GM12878 (cell line): ENCODE measurements at regions not wholly inside any gene's neighbourhood (a gene's known extent, or its start where the extent isn't known, plus 50 kb on each side); places are given as distances from the start of the nearest gene placed in this dataset.

ENCODE experiments used
- ATAC-seq: fragments of 200-7000 bp; cut with Tn5 transposase; 3 replicates; pipeline ENCODE4 v1.9.1; 2020; ENCODE audit warnings: mild to moderate bottlenecking, moderate library complexity
- BruUV-seq: library from RNA; stranded (reverse); fragments of 400-500 nt; replicated peaks from 2 replicates; lab custom pipeline; 2021; lab: Mats Ljungman, UMichigan
- CTCF ChIA-PET: fragments of 300-600 bp; sonication (Branson Sonifier 250); formaldehyde crosslinking; extraction: SDS; loops from one replicate; lab custom pipeline; 2021; ENCODE audit warnings: inconsistent platforms; lab: Yijun Ruan, JAX
- POLR2A ChIA-PET: fragments of 350-600 bp; formaldehyde crosslinking; extraction: SDS; loops from one replicate; lab custom pipeline; 2021; ENCODE audit warnings: inconsistent platforms; lab: Charles Lee
- RAD21 ChIA-PET: fragments of 300-600 bp; sonication (Branson Sonifier 250); formaldehyde crosslinking; loops from one replicate; lab custom pipeline; 2023; ENCODE audit warnings: antibody characterized with exemption; ENCODE audit not compliant: unreplicated experiment; lab: Charles Lee
- SMC1A ChIA-PET: fragments of 300-600 bp; sonication (Branson Sonifier 250); formaldehyde crosslinking; loops from one replicate; lab custom pipeline; 2023; ENCODE audit not compliant: unreplicated experiment, uncharacterized antibody; lab: Charles Lee
- DNase-seq: peaks from one replicate; pipeline ENCODE4 v3.0.0-alpha.2; 2011; ENCODE audit warnings: low read depth, low spot score
- FAIRE-seq: peaks from 3 replicates; lab custom pipeline; 2011; peaks lifted over from hg19 to GRCh38; lab: Jason Lieb, UNC
- H2AFZ ChIP-seq: 2 replicates; pipeline ENCODE4 v1.6.0; 2011; ENCODE audit warnings: low read depth, low read length, control low read depth; ENCODE audit not compliant: control insufficient read depth
- H3K27ac ChIP-seq: 2 replicates; pipeline ENCODE4 v1.5.1; 2011; ENCODE audit warnings: control low read depth; ENCODE audit not compliant: control insufficient read depth, insufficient read depth
- H3K27me3 ChIP-seq, 2 experiments: replicated peaks in 1 of 2; 2 replicates each; pipeline versions ENCODE4 v1.6.0 to v1.6.1; 2011; ENCODE audit warnings: low read length in 1 of 2; ENCODE audit not compliant: control insufficient read depth in 2 of 2, insufficient read depth in 2 of 2
- H3K36me3 ChIP-seq, 2 experiments: 2 replicates each; pipeline ENCODE4 v1.5.1; 2011; ENCODE audit warnings: low read length in 1 of 2; ENCODE audit not compliant: control insufficient read depth in 2 of 2, insufficient read depth in 2 of 2
- H3K4me1 ChIP-seq: 2 replicates; pipeline ENCODE4 v1.6.1; 2011; ENCODE audit warnings: mild to moderate bottlenecking, low read length, moderate library complexity, mixed read lengths; ENCODE audit not compliant: control insufficient read depth, insufficient read depth
- H3K4me2 ChIP-seq: 2 replicates; pipeline ENCODE4 v1.6.0; 2011; ENCODE audit warnings: control low read depth; ENCODE audit not compliant: control insufficient read depth, insufficient read depth
- H3K4me3 ChIP-seq: fragments of 200-600 bp; sonication (generic); 2 replicates; pipeline ENCODE4 v1.5.1; 2016
- H3K79me2 ChIP-seq: 2 replicates; pipeline ENCODE4 v1.6.0; 2011; ENCODE audit warnings: low read length; ENCODE audit not compliant: control insufficient read depth, insufficient read depth
- H3K9ac ChIP-seq: 2 replicates; pipeline ENCODE4 v1.8.0; 2011; ENCODE audit warnings: low read length, control low read depth, mixed read lengths; ENCODE audit not compliant: control insufficient read depth, insufficient read depth
- H3K9me3 ChIP-seq: replicated peaks from 3 replicates; pipeline ENCODE4 v1.5.1; 2011; ENCODE audit warnings: mild to moderate bottlenecking, low read length; ENCODE audit not compliant: control insufficient read depth, insufficient read depth
- H4K20me1 ChIP-seq: 2 replicates; pipeline ENCODE4 v1.6.0; 2011; ENCODE audit not compliant: control insufficient read depth, insufficient read depth
- BRCA1 ChIP-seq: IDR thresholded peaks from 2 replicates; pipeline ENCODE4 v1.6.1; 2011; ENCODE audit warnings: low read depth, low read length, improper control_type of control experiment
- CEBPZ ChIP-seq: fragments of 150-350 bp; IDR thresholded peaks from 2 replicates; pipeline ENCODE4 v1.6.1; 2016; ENCODE audit warnings: low read depth, low read length
- KAT2A ChIP-seq: conservative IDR thresholded peaks from 2 replicates; pipeline ENCODE4 v1.6.1; 2011; ENCODE audit warnings: low read depth, low read length; ENCODE audit not compliant: control insufficient read depth
- MTA3 ChIP-seq: IDR thresholded peaks from 2 replicates; pipeline ENCODE4 v1.6.1; 2012; ENCODE audit warnings: low read length, inconsistent platforms, borderline replicate concordance
- REST ChIP-seq: IDR thresholded peaks from 2 replicates; pipeline ENCODE4 v1.6.1; 2012; ENCODE audit warnings: mild to moderate bottlenecking, low read depth, low read length
- SREBF1 ChIP-seq: IDR thresholded peaks from 2 replicates; pipeline ENCODE4 v1.6.1; 2012; ENCODE audit warnings: mild to moderate bottlenecking, low read length
- ZNF274 ChIP-seq: IDR thresholded peaks from one replicate; pipeline ENCODE4 v1.8.0; 2011; ENCODE audit not compliant: insufficient read length, insufficient read depth
- WGBS: methylation state at CpG from one replicate; pipeline ENCODE4 v1.1.6; 2016; ENCODE audit warnings: low lambda C conversion rate; ENCODE audit not compliant: insufficient replicate concordance, insufficient coverage; ENCODE audit errors: missing lambda C conversion rate; 5-methylcytosine and 5-hydroxymethylcytosine counted together
- in situ Hi-C: fragments of 300-500 bp; cut with MboI; formaldehyde crosslinking; loops from 9 replicates; pipeline ENCODE4 v1.14.3; 2018; ENCODE audit warnings: mixed read lengths
- intact Hi-C: fragments of 100-400 bp; cut with micrococcal nuclease; formaldehyde crosslinking; loops from one replicate; pipeline ENCODE4 v1.14.2; 2022; ENCODE audit not compliant: unreplicated experiment
- TF ChIP-seq, protein P1 (sequence below): fragments of 450-650 bp; formaldehyde crosslinking; IDR thresholded peaks from 2 replicates; pipeline ENCODE4 v1.4.0; 2020; ENCODE audit warnings: mild to moderate bottlenecking, moderate library complexity

DNA sequence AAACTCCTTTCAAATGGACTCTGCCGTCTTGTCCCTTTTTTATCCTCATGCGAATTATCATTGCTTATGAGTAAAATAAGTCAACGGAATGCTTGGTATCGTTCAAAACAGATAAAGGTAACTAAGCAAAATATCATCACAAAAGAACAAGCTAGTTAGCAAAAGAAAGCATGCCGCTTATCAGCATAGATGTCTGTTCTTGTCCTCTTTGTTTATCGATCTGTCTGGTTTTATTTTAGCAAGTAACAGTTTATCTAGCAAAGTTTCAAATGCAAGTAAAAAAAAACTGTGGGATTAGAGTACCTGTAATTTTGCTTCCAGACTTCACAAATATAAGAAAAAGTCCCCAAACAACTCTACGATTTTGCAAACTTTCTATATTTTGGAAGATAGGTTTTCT lies 561.5 kb downstream of the USP25 start (continued):
- TF ChIP-seq REST (no peak), CEBPZ (no peak), KAT2A (no peak)

DNA sequence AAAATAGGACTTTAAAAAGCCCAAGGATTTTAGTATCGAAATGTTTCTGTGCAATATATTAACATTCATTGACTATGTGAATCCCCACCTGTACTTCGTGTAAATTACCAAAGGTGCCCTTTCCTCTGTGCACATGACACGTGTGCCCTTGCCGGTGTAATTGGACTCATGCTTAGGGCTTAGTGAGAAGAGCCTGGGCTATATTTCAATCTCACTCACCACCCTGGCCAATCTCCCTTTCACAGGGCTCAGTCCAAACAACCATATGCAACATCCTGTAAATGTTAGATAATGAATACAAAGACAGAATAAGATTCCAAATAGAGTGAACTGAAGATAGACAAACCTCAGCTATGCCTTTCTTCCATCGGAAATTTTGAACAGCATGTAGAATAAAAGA lies 564.3 kb downstream of the USP25 start:
- SMC1A ChIA-PET = no interaction called here
- Histone ChIP-seq H3K9ac (no peak overlapping the region), H3K27ac (no peak overlapping the region), H3K79me2 (no peaks in the 10 kb centered on the region), H3K4me1 (no peaks in the 10 kb centered on the region), H4K20me1 (no peaks in the 10 kb centered on the region), H3K4me2 (no peak overlapping the region), H3K36me3 (no peaks in the 10 kb centered on the region), H3K4me3 (no peak overlapping the region), H2AFZ (no peak overlapping the region), H3K27me3 (no peaks in the 10 kb centered on the region), H3K9me3 (no peaks in the 10 kb centered on the region)
- WGBS = 48% methylated on average over 5 of the region's 5 CpGs
- FAIRE-seq = no peak
- CTCF ChIA-PET = no interaction called here
- intact Hi-C loops = no loop called here
- no peak for DNase-seq
- no TSS peak for BruUV-seq
- in situ Hi-C loops = no loop called here
- ATAC-seq = no peak
- RAD21 ChIA-PET = no interaction called here
- POLR2A ChIA-PET = no interaction called here
- TF ChIP-seq REST = no peak
- TF ChIP-seq, protein P1, sequence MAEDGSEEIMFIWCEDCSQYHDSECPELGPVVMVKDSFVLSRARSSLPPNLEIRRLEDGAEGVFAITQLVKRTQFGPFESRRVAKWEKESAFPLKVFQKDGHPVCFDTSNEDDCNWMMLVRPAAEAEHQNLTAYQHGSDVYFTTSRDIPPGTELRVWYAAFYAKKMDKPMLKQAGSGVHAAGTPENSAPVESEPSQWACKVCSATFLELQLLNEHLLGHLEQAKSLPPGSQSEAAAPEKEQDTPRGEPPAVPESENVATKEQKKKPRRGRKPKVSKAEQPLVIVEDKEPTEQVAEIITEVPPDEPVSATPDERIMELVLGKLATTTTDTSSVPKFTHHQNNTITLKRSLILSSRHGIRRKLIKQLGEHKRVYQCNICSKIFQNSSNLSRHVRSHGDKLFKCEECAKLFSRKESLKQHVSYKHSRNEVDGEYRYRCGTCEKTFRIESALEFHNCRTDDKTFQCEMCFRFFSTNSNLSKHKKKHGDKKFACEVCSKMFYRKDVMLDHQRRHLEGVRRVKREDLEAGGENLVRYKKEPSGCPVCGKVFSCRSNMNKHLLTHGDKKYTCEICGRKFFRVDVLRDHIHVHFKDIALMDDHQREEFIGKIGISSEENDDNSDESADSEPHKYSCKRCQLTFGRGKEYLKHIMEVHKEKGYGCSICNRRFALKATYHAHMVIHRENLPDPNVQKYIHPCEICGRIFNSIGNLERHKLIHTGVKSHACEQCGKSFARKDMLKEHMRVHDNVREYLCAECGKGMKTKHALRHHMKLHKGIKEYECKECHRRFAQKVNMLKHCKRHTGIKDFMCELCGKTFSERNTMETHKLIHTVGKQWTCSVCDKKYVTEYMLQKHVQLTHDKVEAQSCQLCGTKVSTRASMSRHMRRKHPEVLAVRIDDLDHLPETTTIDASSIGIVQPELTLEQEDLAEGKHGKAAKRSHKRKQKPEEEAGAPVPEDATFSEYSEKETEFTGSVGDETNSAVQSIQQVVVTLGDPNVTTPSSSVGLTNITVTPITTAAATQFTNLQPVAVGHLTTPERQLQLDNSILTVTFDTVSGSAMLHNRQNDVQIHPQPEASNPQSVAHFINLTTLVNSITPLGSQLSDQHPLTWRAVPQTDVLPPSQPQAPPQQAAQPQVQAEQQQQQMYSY (CRISPR knock-in tag) = no peak
- TF ChIP-seq MTA3 = no peak
- no peak for TF ChIP-seq BRCA1
- no peak for TF ChIP-seq ZNF274
- no peak for TF ChIP-seq SREBF1
